ENCODE measurements at regions not wholly inside any gene's neighbourhood (a gene's known extent, or its start where the extent isn't known, plus 50 kb on each side); places are given as distances from the start of the nearest gene placed in this dataset.

DNA sequence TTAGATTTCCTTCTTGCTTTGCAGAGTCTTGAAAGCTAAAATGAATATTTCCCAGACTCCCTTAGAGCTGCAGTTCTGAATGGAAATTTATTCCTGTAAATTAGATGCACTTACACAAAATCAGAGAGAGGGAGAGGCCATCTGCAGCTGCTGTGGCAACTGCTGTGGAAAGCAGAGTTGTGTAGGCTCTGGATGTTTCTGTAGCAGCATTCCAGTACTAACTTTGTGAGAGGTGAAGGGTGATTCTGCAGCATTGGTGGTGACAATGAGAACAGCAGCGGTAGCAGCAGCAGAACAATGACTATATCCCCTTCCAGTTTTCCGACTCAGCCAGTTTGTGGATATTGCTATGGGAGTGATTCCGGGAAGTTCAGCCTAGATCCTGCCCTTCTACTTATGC lies 433.0 kb upstream of the REG3G start:
- no peaks in the 10 kb centered on the region for H3K4me1 Mint-ChIP-seq

GRCh38 chr2:78601113-78601512 lies 424.4 kb upstream of the REG3G start:
- peaks cover 1% of the 10 kb centered on the region for H3K9me3 Mint-ChIP-seq
- H3K4me3 Mint-ChIP-seq = no peak overlapping the region
- no peak for DNase-seq (ENCODE audit: low spot score in 2 of 2)
- no peaks in the 10 kb centered on the region for H3K27me3 Mint-ChIP-seq
- no peaks in the 10 kb centered on the region for H3K4me1 Mint-ChIP-seq
- no peak overlapping the region for H3K27ac Mint-ChIP-seq
- no peaks in the 10 kb centered on the region for H3K36me3 Mint-ChIP-seq
- ATAC-seq (ENCODE audit: low read depth) = no peak

More for the DNA sequence above, 433.0 kb upstream of the REG3G start:
- DNase-seq (ENCODE audit: low spot score in 2 of 2) (no peak), ATAC-seq (ENCODE audit: low read depth) (no peak)
- Mint-ChIP-seq H3K36me3 (no peaks in the 10 kb centered on the region), H3K27ac (no peak overlapping the region), H3K4me3 (no peak overlapping the region), H3K27me3 (no peaks in the 10 kb centered on the region), H3K9me3 (peaks cover 5% of the 10 kb centered on the region)

GRCh38 chr2:78602862-78603261 lies 422.6 kb upstream of the REG3G start:
- no peak overlapping the region for H3K4me3 Mint-ChIP-seq
- H3K36me3 Mint-ChIP-seq = no peaks in the 10 kb centered on the region
- no peaks in the 10 kb centered on the region for H3K4me1 Mint-ChIP-seq
- DNase-seq (ENCODE audit: low spot score in 2 of 2) (no peak), ATAC-seq (ENCODE audit: low read depth) (no peak)
- H3K9me3 Mint-ChIP-seq = no peaks in the 10 kb centered on the region
- H3K27ac Mint-ChIP-seq = no peak overlapping the region
- no peaks in the 10 kb centered on the region for H3K27me3 Mint-ChIP-seq

DNA sequence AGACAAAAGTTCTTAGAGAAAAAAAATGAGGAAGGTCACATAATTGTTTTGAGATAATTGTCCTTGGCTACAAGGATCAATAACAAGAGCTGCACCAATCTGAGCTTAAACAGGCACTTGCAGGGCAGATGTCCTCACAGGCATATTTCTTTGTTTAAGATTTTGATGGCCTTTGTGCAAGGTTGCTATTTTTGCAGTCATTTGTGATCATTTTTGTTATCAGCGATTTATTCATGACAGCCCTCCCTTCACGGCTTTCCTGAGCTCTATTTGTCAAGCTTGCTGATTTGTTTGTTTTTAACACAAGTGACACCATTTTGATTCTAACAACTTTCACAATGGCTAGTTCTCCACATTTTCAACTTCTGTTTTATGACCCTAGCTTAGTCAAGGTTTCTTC lies 418.6 kb upstream of the REG3G start:
- Mint-ChIP-seq H3K9me3 (no peaks in the 10 kb centered on the region), H3K27ac (no peak overlapping the region), H3K27me3 (no peaks in the 10 kb centered on the region), H3K4me1 (no peaks in the 10 kb centered on the region), H3K36me3 (no peaks in the 10 kb centered on the region), H3K4me3 (no peak overlapping the region)
- no peak for DNase-seq (ENCODE audit: low spot score in 2 of 2)
- ATAC-seq (ENCODE audit: low read depth) = no peak

GRCh38 chr2:78614726-78615125 lies 410.8 kb upstream of the REG3G start:
- peaks cover 3% of the 10 kb centered on the region for H3K9me3 Mint-ChIP-seq
- H3K4me3 Mint-ChIP-seq = no peak overlapping the region
- H3K4me1 Mint-ChIP-seq = no peaks in the 10 kb centered on the region
- DNase-seq (ENCODE audit: low spot score in 2 of 2) (no peak), ATAC-seq (ENCODE audit: low read depth) (no peak)
- H3K36me3 Mint-ChIP-seq = no peaks in the 10 kb centered on the region
- H3K27ac Mint-ChIP-seq = no peak overlapping the region
- H3K27me3 Mint-ChIP-seq = no peaks in the 10 kb centered on the region

DNA sequence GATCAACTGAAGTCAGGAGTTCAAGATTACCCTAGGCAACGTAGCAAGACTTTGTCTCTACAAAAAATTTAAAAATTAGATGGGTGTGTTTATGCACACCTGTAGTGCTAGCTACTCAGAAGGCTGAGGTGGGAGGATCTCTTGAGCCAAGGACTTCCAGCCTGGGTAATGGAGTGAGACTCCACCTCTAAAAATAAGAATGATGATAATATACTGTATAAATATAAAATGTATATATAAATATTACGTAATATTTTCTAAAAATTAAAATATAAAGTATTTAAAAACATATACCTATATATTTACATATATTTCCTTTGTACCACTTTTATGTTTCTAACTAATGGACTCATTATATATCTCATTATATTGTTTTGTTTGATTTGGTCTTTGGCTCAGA lies 409.5 kb upstream of the REG3G start:
- Mint-ChIP-seq H3K4me3 (no peak overlapping the region), H3K27me3 (no peaks in the 10 kb centered on the region), H3K36me3 (no peaks in the 10 kb centered on the region), H3K4me1 (no peaks in the 10 kb centered on the region), H3K27ac (no peak overlapping the region), H3K9me3 (peaks cover 3% of the 10 kb centered on the region)
- DNase-seq (ENCODE audit: low spot score in 2 of 2) (no peak), ATAC-seq (ENCODE audit: low read depth) (no peak)

- DNase-seq (ENCODE audit: low spot score in 2 of 2) (no peak), ATAC-seq (ENCODE audit: low read depth) (no peak)
- Mint-ChIP-seq H3K4me1 (no peaks in the 10 kb centered on the region), H3K9me3 (peaks cover 3% of the 10 kb centered on the region), H3K27ac (no peak overlapping the region), H3K4me3 (no peak overlapping the region), H3K27me3 (no peaks in the 10 kb centered on the region), H3K36me3 (no peaks in the 10 kb centered on the region)
These were observed 391.1 kb upstream of the REG3G start for GRCh38 chr2:78634425-78634824.

DNA sequence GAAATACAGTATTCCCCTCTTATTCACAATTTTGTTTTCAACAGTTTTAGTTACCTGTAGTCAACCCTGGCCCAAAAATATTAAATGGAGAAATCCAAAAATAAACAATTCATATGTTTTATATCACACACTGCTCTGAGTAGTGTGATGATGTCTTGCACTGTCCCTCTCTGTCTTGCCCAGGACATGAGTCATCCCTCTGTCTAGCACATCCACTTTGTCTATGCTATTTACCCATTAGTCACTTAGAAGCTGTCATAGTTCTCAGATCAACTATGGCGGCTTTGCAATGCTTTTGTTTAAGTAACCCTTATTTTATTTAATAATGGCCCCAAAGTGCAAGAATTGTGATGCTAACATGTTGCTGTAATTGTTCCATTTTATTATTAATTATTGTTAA lies 380.6 kb upstream of the REG3G start:
- Mint-ChIP-seq H3K4me3 (no peak overlapping the region), H3K27me3 (no peaks in the 10 kb centered on the region), H3K9me3 (peaks cover 3% of the 10 kb centered on the region), H3K4me1 (no peaks in the 10 kb centered on the region), H3K27ac (no peak overlapping the region), H3K36me3 (no peaks in the 10 kb centered on the region)
- ATAC-seq (ENCODE audit: low read depth) = no peak
- DNase-seq (ENCODE audit: low spot score in 2 of 2) = no peak

DNA sequence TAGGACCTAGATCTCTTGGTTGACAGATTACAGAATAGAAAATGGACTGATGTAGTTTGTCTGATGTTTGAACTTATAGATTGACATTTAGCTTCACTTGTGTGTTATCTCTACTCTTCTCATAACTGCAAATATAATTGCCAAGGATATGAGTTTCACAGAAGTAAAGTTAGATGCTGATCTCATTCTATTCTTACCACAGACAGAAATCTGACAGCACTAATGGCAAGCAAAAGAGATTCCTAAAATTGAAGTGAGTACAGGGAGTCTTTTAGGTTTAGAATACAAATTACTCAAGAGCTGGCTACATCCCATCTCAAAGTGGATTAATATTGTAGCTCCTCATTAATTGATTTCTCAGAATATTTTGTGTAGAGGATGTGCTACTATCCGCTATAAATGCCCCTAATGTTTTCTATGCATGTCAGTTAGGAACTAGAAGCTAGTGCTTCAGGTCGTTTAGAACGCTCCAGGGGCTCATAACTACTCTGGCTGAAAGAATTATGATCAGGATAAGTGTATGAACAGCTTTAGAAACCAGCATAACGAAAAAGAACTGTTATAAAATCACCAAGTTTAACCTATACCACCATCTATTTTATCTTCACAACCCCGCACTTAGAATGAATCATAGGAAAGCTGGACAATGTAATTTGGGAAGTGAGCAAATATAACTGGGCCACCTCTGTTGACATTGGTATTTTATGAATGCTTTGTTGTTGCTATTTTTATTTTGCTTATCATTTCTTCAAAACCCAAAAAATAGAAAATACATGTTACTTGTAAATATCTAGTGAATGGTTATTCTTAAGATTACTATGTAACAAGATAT lies 378.8 kb upstream of the REG3G start:
- Mint-ChIP-seq H3K27me3 (no peaks in the 10 kb centered on the region), H3K36me3 (no peaks in the 10 kb centered on the region), H3K27ac (no peak overlapping the region), H3K9me3 (peaks cover 4% of the 10 kb centered on the region), H3K4me1 (no peaks in the 10 kb centered on the region), H3K4me3 (no peak overlapping the region)
- DNase-seq (ENCODE audit: low spot score in 2 of 2) (no peak), ATAC-seq (ENCODE audit: low read depth) (no peak)

DNA sequence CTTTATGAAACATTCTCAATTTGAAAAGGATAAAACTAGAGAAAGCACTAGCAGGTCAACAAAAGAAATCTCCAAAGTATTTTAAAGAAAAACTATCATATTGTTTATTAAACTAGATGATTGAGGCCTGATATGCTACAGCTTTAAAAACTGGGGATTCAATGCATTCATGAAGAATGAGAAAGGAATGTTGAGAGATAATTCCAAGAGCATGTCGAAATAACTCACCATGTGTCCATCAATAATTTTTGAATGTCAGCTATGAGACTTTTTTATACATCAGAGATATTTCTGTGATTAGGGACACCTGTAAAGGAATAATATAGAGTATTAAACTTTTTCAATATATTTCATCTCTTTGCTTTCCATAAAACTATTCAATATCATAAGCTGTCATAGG lies 376.9 kb upstream of the REG3G start:
- no peak overlapping the region for H3K27ac Mint-ChIP-seq
- H3K36me3 Mint-ChIP-seq = no peaks in the 10 kb centered on the region
- no peak overlapping the region for H3K4me3 Mint-ChIP-seq
- H3K9me3 Mint-ChIP-seq = peaks cover 4% of the 10 kb centered on the region
- no peak for ATAC-seq (ENCODE audit: low read depth)
- no peak for DNase-seq (ENCODE audit: low spot score in 2 of 2)
- no peaks in the 10 kb centered on the region for H3K27me3 Mint-ChIP-seq
- H3K4me1 Mint-ChIP-seq = no peaks in the 10 kb centered on the region

DNA sequence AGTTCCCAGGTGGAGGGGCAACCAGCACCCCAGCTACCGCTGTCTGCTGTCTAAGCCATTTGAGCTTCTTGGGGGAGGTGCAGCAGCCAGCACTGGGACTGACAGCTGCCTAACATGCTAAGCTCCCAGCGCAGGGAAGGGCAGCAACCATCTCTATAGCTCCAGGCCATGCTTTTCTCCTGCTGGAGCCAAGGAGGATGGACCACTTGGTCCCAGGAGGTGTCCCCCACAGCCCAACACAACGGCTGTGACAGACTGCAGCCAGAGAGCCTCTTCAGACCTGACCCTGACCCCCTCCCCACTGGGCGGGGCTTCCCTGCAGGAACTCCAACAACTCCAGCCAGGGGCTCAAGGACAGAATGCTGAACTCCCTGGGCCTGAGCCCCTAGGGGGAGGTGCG lies 370.6 kb upstream of the REG3G start:
- no peak overlapping the region for H3K27ac Mint-ChIP-seq
- ATAC-seq (ENCODE audit: low read depth) = no peak
- no peak for DNase-seq (ENCODE audit: low spot score in 2 of 2)
- no peaks in the 10 kb centered on the region for H3K36me3 Mint-ChIP-seq
- H3K4me1 Mint-ChIP-seq = no peaks in the 10 kb centered on the region
- no peak overlapping the region for H3K4me3 Mint-ChIP-seq
- no peaks in the 10 kb centered on the region for H3K27me3 Mint-ChIP-seq
- H3K9me3 Mint-ChIP-seq = peaks cover 12% of the 10 kb centered on the region

DNA sequence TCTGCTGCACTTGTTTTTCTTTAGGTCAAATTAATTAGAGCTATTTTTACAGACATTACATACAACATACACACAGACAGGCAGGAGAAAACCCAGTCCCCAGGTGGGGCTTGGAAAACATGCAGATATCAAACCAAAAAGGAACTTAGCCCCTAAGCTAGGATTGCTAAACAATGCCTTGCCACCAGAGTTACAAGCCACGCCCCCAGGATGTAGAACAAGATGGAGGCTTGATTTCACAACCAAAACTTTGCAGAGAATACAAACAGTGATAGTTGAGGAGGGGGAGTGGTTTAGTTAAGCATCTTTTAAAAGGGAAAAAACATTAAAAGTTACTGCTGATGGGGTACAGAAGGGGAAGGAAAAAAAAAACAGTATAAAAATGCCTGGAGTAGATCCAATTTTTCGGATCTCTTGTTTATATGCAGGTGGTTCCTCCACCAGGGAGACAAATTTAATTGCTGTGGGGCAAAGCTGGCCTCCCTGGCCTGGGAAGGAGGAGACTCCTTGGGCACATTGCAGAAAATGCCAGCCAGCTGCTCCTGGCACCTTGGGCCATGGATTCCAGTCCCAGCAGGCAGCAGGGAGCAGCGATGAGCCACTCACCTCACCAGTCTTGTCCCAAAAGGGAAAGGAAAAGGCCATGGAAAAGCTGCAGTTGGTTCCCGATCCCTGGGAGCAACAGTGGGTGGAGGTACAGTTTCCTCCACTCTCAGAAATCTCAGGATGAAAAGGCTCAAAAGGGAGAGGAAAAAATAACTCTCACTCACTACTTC lies 348.4 kb upstream of the REG3G start:
- no peaks in the 10 kb centered on the region for H3K27me3 Mint-ChIP-seq
- H3K27ac Mint-ChIP-seq = no peak overlapping the region
- H3K36me3 Mint-ChIP-seq = no peaks in the 10 kb centered on the region
- ATAC-seq (ENCODE audit: low read depth) (no peak), DNase-seq (ENCODE audit: low spot score in 2 of 2) (no peak)
- H3K4me3 Mint-ChIP-seq = no peak overlapping the region
- H3K4me1 Mint-ChIP-seq = no peaks in the 10 kb centered on the region
- peaks cover 2% of the 10 kb centered on the region for H3K9me3 Mint-ChIP-seq

DNA sequence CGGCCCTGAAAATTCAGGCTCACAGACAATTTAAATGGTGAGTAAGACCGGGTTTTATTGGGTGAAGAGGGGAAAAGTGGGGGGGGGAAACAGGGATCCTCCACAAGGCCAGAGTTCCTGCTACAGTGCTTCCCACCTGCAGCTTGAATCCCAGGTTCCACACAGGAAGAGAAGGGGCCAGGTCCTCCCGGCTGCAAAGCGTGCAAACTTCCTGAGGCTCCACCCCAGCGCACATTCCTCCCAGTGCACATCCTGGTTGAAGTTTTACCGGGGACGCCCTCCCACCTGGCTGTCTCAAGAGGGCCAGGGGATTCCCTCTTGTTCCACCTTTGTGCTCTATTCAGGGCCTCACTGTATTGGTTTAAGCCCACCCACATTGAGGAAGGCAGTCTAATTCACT lies 347.7 kb upstream of the REG3G start:
- Mint-ChIP-seq H3K4me1 (no peaks in the 10 kb centered on the region), H3K27ac (no peak overlapping the region), H3K27me3 (no peaks in the 10 kb centered on the region), H3K4me3 (no peak overlapping the region), H3K36me3 (no peaks in the 10 kb centered on the region), H3K9me3 (peaks cover 2% of the 10 kb centered on the region)
- DNase-seq (ENCODE audit: low spot score in 2 of 2) = no peak
- no peak for ATAC-seq (ENCODE audit: low read depth)

DNA sequence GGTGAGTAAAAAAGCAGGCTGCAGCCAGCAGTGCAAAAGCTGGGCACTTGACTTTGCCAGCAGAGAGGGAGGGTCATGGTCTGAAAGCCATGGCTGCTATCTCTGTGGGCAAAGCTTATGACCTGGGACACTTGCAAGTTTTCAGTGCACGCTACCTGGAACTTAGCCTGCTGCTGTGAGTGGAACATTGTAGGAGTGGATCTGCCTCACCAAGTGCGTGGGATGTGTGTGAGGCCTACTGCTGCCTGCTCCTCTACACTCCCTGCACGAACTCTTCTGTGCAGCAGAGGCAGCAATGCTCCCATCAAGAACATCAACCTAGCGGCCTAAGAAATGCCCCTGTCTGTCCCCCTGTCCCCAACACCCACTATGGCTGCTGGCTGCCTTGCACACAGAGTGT lies 344.1 kb upstream of the REG3G start:
- H3K27me3 Mint-ChIP-seq = no peaks in the 10 kb centered on the region
- H3K4me3 Mint-ChIP-seq = no peak overlapping the region
- ATAC-seq (ENCODE audit: low read depth) = no peak
- H3K27ac Mint-ChIP-seq = no peak overlapping the region
- DNase-seq (ENCODE audit: low spot score in 2 of 2) = no peak
- H3K36me3 Mint-ChIP-seq = no peaks in the 10 kb centered on the region
- H3K9me3 Mint-ChIP-seq = peaks cover 5% of the 10 kb centered on the region
- no peaks in the 10 kb centered on the region for H3K4me1 Mint-ChIP-seq

DNA sequence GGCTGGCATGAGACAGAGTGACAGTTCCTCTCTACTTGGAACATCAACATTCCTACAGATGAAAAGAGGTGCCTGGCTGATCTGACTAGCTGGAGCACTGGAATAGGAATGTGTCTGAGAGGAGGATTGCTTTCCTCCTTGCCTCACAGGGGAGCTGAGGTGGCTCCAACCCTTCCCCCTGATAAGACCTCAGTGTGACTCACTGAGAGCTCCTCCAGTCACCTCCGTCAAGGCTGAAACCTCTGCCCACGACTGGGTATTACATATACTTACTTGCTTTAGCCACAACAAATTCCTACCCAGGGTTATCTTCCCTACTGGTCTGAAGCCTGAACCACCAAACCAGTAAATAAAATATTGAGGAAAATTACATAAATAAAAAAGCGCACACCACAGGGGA lies 342.7 kb upstream of the REG3G start:
- no peaks in the 10 kb centered on the region for H3K4me1 Mint-ChIP-seq
- no peak overlapping the region for H3K4me3 Mint-ChIP-seq
- DNase-seq (ENCODE audit: low spot score in 2 of 2) (no peak), ATAC-seq (ENCODE audit: low read depth) (no peak)
- no peaks in the 10 kb centered on the region for H3K36me3 Mint-ChIP-seq
- peaks cover 10% of the 10 kb centered on the region for H3K9me3 Mint-ChIP-seq
- H3K27me3 Mint-ChIP-seq = no peaks in the 10 kb centered on the region
- no peak overlapping the region for H3K27ac Mint-ChIP-seq

All from memory B cell (primary cell).